Spleen (tissue), 7 donors: ENCODE measurements at regions not wholly inside any gene's neighbourhood (a gene's known extent, or its start where the extent isn't known, plus 50 kb on each side); places are given as distances from the start of the nearest gene placed in this dataset.

ENCODE experiments used
- CTCF ChIP-seq, 11 experiments: fragments of 200-600 bp in 7 of 11; fragments of 450-650 bp in 4 of 11; sonication (generic) in 4 of 11; IDR thresholded peaks in 8 of 11; conservative IDR thresholded peaks in 3 of 11; 1 replicate in 7 of 11; 2 replicates in 4 of 11; pipeline versions ENCODE4 v1.4.0 to v1.8.0; 2016 to 2021; ENCODE audit warnings: antibody characterized with exemption in 11 of 11, inconsistent platforms in 4 of 11, mild to moderate bottlenecking in 1 of 11
- POLR2A ChIP-seq, 3 donors: fragments of 450-650 bp; IDR thresholded peaks; one replicate each; pipeline ENCODE4 v1.5.1; 2017; ENCODE audit warnings: antibody characterized with exemption in 3 of 3, mild to moderate bottlenecking in 1 of 3
- donor health status: DM: no; HTN: no; CAD: no; lungs with moderate emphysema.
- donor health status: DM: no; HTN: no; CAD: no.
- donor health status: DM: no; HTN: no; CAD: no.

GRCh38 chr6:147667082-147667481 is 158.6 kb downstream of the SAMD5 start:
- TF ChIP-seq CTCF (IDR thresholded peaks at IDR 0.05 in 8 of 11, conservative IDR thresholded peaks at IDR 0.05 in 3 of 11) (no peak), POLR2A (IDR thresholded peaks at IDR 0.05) (no peak)
